Esophagus muscularis mucosa (tissue), 4 donors: ENCODE measurements at regions not wholly inside any gene's neighbourhood (a gene's known extent, or its start where the extent isn't known, plus 50 kb on each side); places are given as distances from the start of the nearest gene placed in this dataset.

Experiments
- DNase-seq: peaks from one replicate; pipeline ENCODE4 v3.0.0-alpha.2; 2017; ENCODE audit errors: extremely low spot score
- H3K27ac ChIP-seq, 4 donors: fragments of 200-600 bp; sonication (generic); replicated peaks in 1 of 4; 1 replicate in 3 of 4; 2 replicates in 1 of 4; pipeline ENCODE4 v1.5.1; 2016 to 2019; ENCODE audit warnings: mild to moderate bottlenecking in 1 of 4
- H3K27me3 ChIP-seq, 4 donors: fragments of 200-600 bp; sonication (generic); one replicate each; pipeline versions ENCODE4 v1.5.1 to v1.6.0; 2016 to 2019
- H3K36me3 ChIP-seq, 4 donors: fragments of 200-600 bp; sonication (generic); one replicate each; pipeline ENCODE4 v1.5.1; 2016 to 2019
- H3K4me1 ChIP-seq, 4 donors: fragments of 200-600 bp; sonication (generic); one replicate each; pipeline ENCODE4 v1.5.1; 2016 to 2019
- H3K4me3 ChIP-seq, 4 donors: fragments of 200-600 bp; sonication (generic); 1 replicate in 2 of 4; 2 replicates in 2 of 4; pipeline ENCODE4 v1.5.1; 2016 to 2019; ENCODE audit warnings: mild to moderate bottlenecking in 4 of 4, moderate library complexity in 1 of 4
- H3K9me3 ChIP-seq, 4 donors: fragments of 200-600 bp; sonication (generic); 1 replicate in 3 of 4; 2 replicates in 1 of 4; pipeline ENCODE4 v1.5.1; 2016 to 2019
- CTCF ChIP-seq, 3 experiments: fragments of 200-600 bp in 2 of 3; fragments of 450-650 bp in 1 of 3; sonication (generic) in 2 of 3; IDR thresholded peaks; one replicate each; pipeline ENCODE4 v1.5.1; 2017 to 2019; ENCODE audit warnings: antibody characterized with exemption in 3 of 3, mild to moderate bottlenecking in 2 of 3, moderate library complexity in 1 of 3
- EP300 ChIP-seq: sonication (generic); formaldehyde crosslinking; IDR thresholded peaks from one replicate; pipeline ENCODE4 v1.6.1; 2017; ENCODE audit warnings: antibody characterized with exemption
- POLR2A ChIP-seq: fragments of 450-650 bp; IDR thresholded peaks from one replicate; pipeline ENCODE4 v1.6.1; 2017; ENCODE audit warnings: antibody characterized with exemption, moderate library complexity, mild to moderate bottlenecking, low read depth
- POLR2AphosphoS5 ChIP-seq, 2 donors: sonication (generic); formaldehyde crosslinking; IDR thresholded peaks; one replicate each; pipeline ENCODE4 v1.6.1; 2017; ENCODE audit warnings: antibody characterized with exemption in 2 of 2
- WGBS: methylation state at CpG from one replicate; pipeline ENCODE4 v1.1.5; 2018; 5-methylcytosine and 5-hydroxymethylcytosine counted together
- intact Hi-C: fragments of 100-400 bp; cut with DNase I; formaldehyde crosslinking; loops from one replicate; pipeline ENCODE4 v1.15.1; 2023

GRCh38 chr4:57374866-57375595 is 264.8 kb upstream of the IGFBP7 start:
- H3K27ac ChIP-seq, result no peak overlapping the region
- 94% methylated on average over 1 of the region's 1 CpG for WGBS
- H3K9me3 ChIP-seq, result no peaks in the 10 kb centered on the region
- no peaks in the 10 kb centered on the region for H3K4me1 ChIP-seq
- no peak for DNase-seq
- intact Hi-C loops, result no loop called here
- H3K27me3 ChIP-seq, result peaks cover 0 to 3% (median 0%) of the 10 kb centered on the region in 4 donors
- H3K4me3 ChIP-seq, result no peak overlapping the region
- no peaks in the 10 kb centered on the region for H3K36me3 ChIP-seq
- TF ChIP-seq CTCF (IDR thresholded peaks at IDR 0.05) (no peak), EP300 (no peak), POLR2AphosphoS5 (IDR thresholded peaks at IDR 0.05) (no peak), POLR2A (no peak)

GRCh38 chr4:57373991-57374390 is 263.8 kb upstream of the IGFBP7 start:
- no peaks in the 10 kb centered on the region for H3K9me3 ChIP-seq
- intact Hi-C loops, result no loop called here
- DNase-seq, result no peak
- H3K36me3 ChIP-seq, result no peaks in the 10 kb centered on the region
- WGBS, result 79% methylated on average over 1 of the region's 1 CpG
- no peak overlapping the region for H3K27ac ChIP-seq
- H3K4me3 ChIP-seq, result no peak overlapping the region
- no peaks in the 10 kb centered on the region for H3K4me1 ChIP-seq
- peaks cover 0 to 3% (median 0%) of the 10 kb centered on the region in 4 donors for H3K27me3 ChIP-seq
- no peak for TF ChIP-seq EP300
- TF ChIP-seq POLR2AphosphoS5 (IDR thresholded peaks at IDR 0.05), result no peak
- no peak for TF ChIP-seq CTCF (IDR thresholded peaks at IDR 0.05)
- TF ChIP-seq POLR2A, result no peak

GRCh38 chr4:57371671-57372070 is 261.5 kb upstream of the IGFBP7 start:
- no peaks in the 10 kb centered on the region for H3K4me1 ChIP-seq
- H3K9me3 ChIP-seq, result no peaks in the 10 kb centered on the region
- DNase-seq, result no peak
- no peaks in the 10 kb centered on the region for H3K27me3 ChIP-seq
- intact Hi-C loops, result no loop called here
- H3K36me3 ChIP-seq, result no peaks in the 10 kb centered on the region
- H3K4me3 ChIP-seq, result no peak overlapping the region
- TF ChIP-seq CTCF (IDR thresholded peaks at IDR 0.05) (no peak), POLR2A (no peak), POLR2AphosphoS5 (IDR thresholded peaks at IDR 0.05) (no peak), EP300 (no peak)
- WGBS, result 95% methylated on average over 4 of the region's 4 CpGs
- no peak overlapping the region for H3K27ac ChIP-seq

GRCh38 chr4:57370691-57371090 is 260.5 kb upstream of the IGFBP7 start:
- no peaks in the 10 kb centered on the region for H3K9me3 ChIP-seq
- no peak overlapping the region for H3K27ac ChIP-seq
- no peaks in the 10 kb centered on the region for H3K27me3 ChIP-seq
- DNase-seq, result no peak
- H3K36me3 ChIP-seq, result no peaks in the 10 kb centered on the region
- no peaks in the 10 kb centered on the region for H3K4me1 ChIP-seq
- 90% methylated on average over 3 of the region's 3 CpGs for WGBS
- TF ChIP-seq EP300 (no peak), CTCF (IDR thresholded peaks at IDR 0.05) (no peak), POLR2A (no peak), POLR2AphosphoS5 (IDR thresholded peaks at IDR 0.05) (no peak)
- intact Hi-C loops, result no loop called here
- H3K4me3 ChIP-seq, result no peak overlapping the region

GRCh38 chr4:57369446-57369845 is 259.3 kb upstream of the IGFBP7 start:
- no peak overlapping the region for H3K4me3 ChIP-seq
- DNase-seq, result no peak
- no peaks in the 10 kb centered on the region for H3K4me1 ChIP-seq
- no peak overlapping the region for H3K27ac ChIP-seq
- no peaks in the 10 kb centered on the region for H3K36me3 ChIP-seq
- intact Hi-C loops, result no loop called here
- H3K27me3 ChIP-seq, result no peaks in the 10 kb centered on the region
- 67% methylated on average over 1 of the region's 1 CpG for WGBS
- no peak for TF ChIP-seq POLR2A
- no peak for TF ChIP-seq CTCF (IDR thresholded peaks at IDR 0.05)
- TF ChIP-seq POLR2AphosphoS5 (IDR thresholded peaks at IDR 0.05), result no peak
- no peaks in the 10 kb centered on the region for H3K9me3 ChIP-seq
